PFSK-1 (cell line): ENCODE measurements at regions not wholly inside any gene's neighbourhood (a gene's known extent, or its start where the extent isn't known, plus 50 kb on each side); places are given as distances from the start of the nearest gene placed in this dataset.

Experiments used
- FOXP2 ChIP-seq: optimal IDR thresholded peaks from 2 replicates; pipeline ENCODE3; 2011; ENCODE audit warnings: borderline replicate concordance, control low read depth, inconsistent platforms; ENCODE audit not compliant: insufficient read depth; ENCODE audit errors: extremely low read length, extremely low read depth
- POLR2AphosphoS5 ChIP-seq: IDR thresholded peaks from 2 replicates; pipeline ENCODE4 v1.6.1; 2012; ENCODE audit warnings: low read depth, mild to moderate bottlenecking, control low read depth, low read length, moderate library complexity
- SIN3A ChIP-seq: IDR thresholded peaks from 2 replicates; pipeline ENCODE4 v1.6.1; 2012; ENCODE audit warnings: mild to moderate bottlenecking, low read length, moderate library complexity, borderline replicate concordance; ENCODE audit not compliant: insufficient read depth
- TAF1 ChIP-seq: IDR thresholded peaks from 2 replicates; pipeline ENCODE4 v1.6.1; 2012; ENCODE audit warnings: low read length, control low read depth, borderline replicate concordance; ENCODE audit not compliant: insufficient read depth
- TF ChIP-seq, protein P1 (sequence below), 2 experiments: IDR thresholded peaks; 2 replicates each; pipeline versions ENCODE4 v1.6.1 to v1.8.0; 2011 to 2012; ENCODE audit warnings: low read depth in 2 of 2, low read length in 2 of 2, control low read depth in 1 of 2, inconsistent platforms in 1 of 2, mild to moderate bottlenecking in 1 of 2, moderate library complexity in 1 of 2; ENCODE audit not compliant: insufficient read depth in 1 of 2

DNA sequence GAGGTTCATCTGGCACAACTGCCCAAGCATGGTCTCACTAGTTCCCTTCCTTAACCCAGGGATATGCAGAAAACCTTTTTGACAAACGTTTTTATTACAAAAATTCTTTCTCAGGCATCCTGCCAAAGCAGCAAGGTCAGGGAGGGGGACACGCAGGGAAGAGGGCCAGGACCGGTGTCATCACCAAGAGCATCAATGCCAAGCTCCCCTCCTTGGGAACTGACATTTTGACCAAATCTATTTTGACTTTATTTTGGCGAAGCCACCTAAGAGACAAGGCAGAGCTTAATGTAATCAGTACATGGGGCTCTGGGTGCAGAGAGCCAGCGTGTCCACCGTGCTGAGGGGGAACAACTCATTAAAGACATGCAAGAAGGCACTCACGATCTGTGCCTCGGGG, 265.2 kb downstream of the CBLN1 start:
- TF ChIP-seq TAF1 (no peak), POLR2AphosphoS5 (no peak), SIN3A (no peak), FOXP2 (no peak)
- TF ChIP-seq, protein P1, sequence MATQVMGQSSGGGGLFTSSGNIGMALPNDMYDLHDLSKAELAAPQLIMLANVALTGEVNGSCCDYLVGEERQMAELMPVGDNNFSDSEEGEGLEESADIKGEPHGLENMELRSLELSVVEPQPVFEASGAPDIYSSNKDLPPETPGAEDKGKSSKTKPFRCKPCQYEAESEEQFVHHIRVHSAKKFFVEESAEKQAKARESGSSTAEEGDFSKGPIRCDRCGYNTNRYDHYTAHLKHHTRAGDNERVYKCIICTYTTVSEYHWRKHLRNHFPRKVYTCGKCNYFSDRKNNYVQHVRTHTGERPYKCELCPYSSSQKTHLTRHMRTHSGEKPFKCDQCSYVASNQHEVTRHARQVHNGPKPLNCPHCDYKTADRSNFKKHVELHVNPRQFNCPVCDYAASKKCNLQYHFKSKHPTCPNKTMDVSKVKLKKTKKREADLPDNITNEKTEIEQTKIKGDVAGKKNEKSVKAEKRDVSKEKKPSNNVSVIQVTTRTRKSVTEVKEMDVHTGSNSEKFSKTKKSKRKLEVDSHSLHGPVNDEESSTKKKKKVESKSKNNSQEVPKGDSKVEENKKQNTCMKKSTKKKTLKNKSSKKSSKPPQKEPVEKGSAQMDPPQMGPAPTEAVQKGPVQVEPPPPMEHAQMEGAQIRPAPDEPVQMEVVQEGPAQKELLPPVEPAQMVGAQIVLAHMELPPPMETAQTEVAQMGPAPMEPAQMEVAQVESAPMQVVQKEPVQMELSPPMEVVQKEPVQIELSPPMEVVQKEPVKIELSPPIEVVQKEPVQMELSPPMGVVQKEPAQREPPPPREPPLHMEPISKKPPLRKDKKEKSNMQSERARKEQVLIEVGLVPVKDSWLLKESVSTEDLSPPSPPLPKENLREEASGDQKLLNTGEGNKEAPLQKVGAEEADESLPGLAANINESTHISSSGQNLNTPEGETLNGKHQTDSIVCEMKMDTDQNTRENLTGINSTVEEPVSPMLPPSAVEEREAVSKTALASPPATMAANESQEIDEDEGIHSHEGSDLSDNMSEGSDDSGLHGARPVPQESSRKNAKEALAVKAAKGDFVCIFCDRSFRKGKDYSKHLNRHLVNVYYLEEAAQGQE (IDR thresholded peaks at IDR 0.05; ENCODE audit: insufficient read depth in 1 of 2, low read depth in 2 of 2, low read length in 2 of 2): no peak
